H1 (cell line): ENCODE measurements at regions not wholly inside any gene's neighbourhood (a gene's known extent, or its start where the extent isn't known, plus 50 kb on each side); places are given as distances from the start of the nearest gene placed in this dataset.

Experiments
- CTCF ChIA-PET: fragments of 300-600 bp; sonication (Branson Sonifier 250); formaldehyde crosslinking; loops from one replicate; lab custom pipeline; 2021; ENCODE audit not compliant: partially characterized antibody; lab: Charles Lee
- POLR2A ChIA-PET: fragments of 300-600 bp; sonication (Branson Sonifier 250); formaldehyde crosslinking; loops from one replicate; lab custom pipeline; 2021; ENCODE audit warnings: inconsistent platforms; ENCODE audit not compliant: partially characterized antibody; lab: Charles Lee
- DNase-seq, 2 experiments: peaks; one replicate each; pipeline versions ENCODE4 v3.0.0 to v3.0.0-alpha.2; 2010 to 2022; ENCODE audit warnings: low spot score in 2 of 2, low read depth in 1 of 2, mixed read lengths in 1 of 2
- FAIRE-seq: peaks from 2 replicates; lab custom pipeline; 2011; peaks lifted over from hg19 to GRCh38; lab: Jason Lieb, UNC
- H2AFZ ChIP-seq: 2 replicates; pipeline ENCODE4 v1.8.1; 2012; ENCODE audit warnings: low read length, inconsistent platforms
- H2AK5ac ChIP-seq: 2 replicates; pipeline ENCODE4 v1.6.1; 2013; ENCODE audit warnings: low read depth, low read length
- H2BK120ac ChIP-seq: replicated peaks from 2 replicates; pipeline ENCODE3; 2013; ENCODE audit warnings: low read depth, low read length, inconsistent platforms
- H2BK12ac ChIP-seq: 2 replicates; pipeline ENCODE4 v1.6.1; 2013; ENCODE audit warnings: low read depth, low read length
- H2BK15ac ChIP-seq: 2 replicates; pipeline ENCODE4 v1.6.1; 2013; ENCODE audit warnings: low read length
- H2BK20ac ChIP-seq: 2 replicates; pipeline ENCODE4 v1.6.1; 2013; ENCODE audit warnings: low read length
- H2BK5ac ChIP-seq: 2 replicates; pipeline ENCODE4 v1.6.1; 2013; ENCODE audit warnings: low read depth, low read length
- H3K14ac ChIP-seq: 2 replicates; pipeline ENCODE4 v1.6.1; 2013; ENCODE audit warnings: inconsistent platforms; ENCODE audit not compliant: insufficient read length
- H3K18ac ChIP-seq: 2 replicates; pipeline ENCODE4 v1.6.1; 2013; ENCODE audit warnings: low read length; ENCODE audit errors: extremely low read depth
- H3K23ac ChIP-seq: 2 replicates; pipeline ENCODE4 v1.6.1; 2013; ENCODE audit warnings: inconsistent platforms; ENCODE audit not compliant: insufficient read length
- H3K23me2 ChIP-seq: 2 replicates; pipeline ENCODE4 v1.6.1; 2013; ENCODE audit warnings: low read depth, low read length
- H3K27ac ChIP-seq: 2 replicates; pipeline ENCODE4 v1.6.1; 2011; ENCODE audit warnings: low read depth, low read length, inconsistent platforms
- H3K27me3 ChIP-seq, 4 experiments: replicated peaks in 1 of 4; 1 replicate in 1 of 4; 2 replicates in 3 of 4; pipeline versions ENCODE4 v1.6.1 to v1.8.1; 2011 to 2013; ENCODE audit warnings: low read length in 3 of 4, mild to moderate bottlenecking in 3 of 4, inconsistent platforms in 2 of 4, mixed read lengths in 2 of 4, moderate library complexity in 1 of 4; ENCODE audit not compliant: control insufficient read depth in 3 of 4, insufficient read depth in 3 of 4; ENCODE audit errors: extremely low read depth in 1 of 4
- H3K36me3 ChIP-seq, 4 experiments: 2 replicates each; pipeline versions ENCODE4 v1.6.1 to v1.8.1; 2011 to 2013; ENCODE audit warnings: mild to moderate bottlenecking in 4 of 4, low read length in 3 of 4, moderate library complexity in 2 of 4, control low read depth in 1 of 4, inconsistent platforms in 1 of 4; ENCODE audit not compliant: insufficient read depth in 4 of 4, control insufficient read depth in 2 of 4
- H3K4ac ChIP-seq: replicated peaks from 2 replicates; pipeline ENCODE3; 2013; ENCODE audit warnings: low read length, low read depth, mixed read lengths, inconsistent platforms; ENCODE audit not compliant: insufficient read length
- H3K4me1 ChIP-seq, 4 experiments: replicated peaks in 1 of 4; 1 replicate in 1 of 4; 2 replicates in 3 of 4; pipeline versions ENCODE4 v1.6.1 to v1.8.1; 2011 to 2013; ENCODE audit warnings: low read length in 3 of 4, inconsistent platforms in 2 of 4, mixed read lengths in 1 of 4; ENCODE audit not compliant: insufficient read depth in 4 of 4, control insufficient read depth in 3 of 4
- H3K4me2 ChIP-seq, 2 experiments: 2 replicates each; pipeline versions ENCODE4 v1.6.1 to v1.8.1; 2011 to 2013; ENCODE audit warnings: low read depth in 2 of 2, low read length in 2 of 2, control low read depth in 1 of 2, inconsistent platforms in 1 of 2, mild to moderate bottlenecking in 1 of 2; ENCODE audit not compliant: insufficient read depth in 1 of 2
- H3K4me3 ChIP-seq, 4 experiments: fragments of 200-600, 300-600 bp in 1 of 4; sonication (generic), shearing (Covaris generic), sonication (Bioruptor Twin) in 1 of 4; 2 replicates each; pipeline versions ENCODE4 v1.5.1 to v1.8.1; 2011 to 2016; ENCODE audit warnings: low read length in 4 of 4, low read depth in 3 of 4, control low read depth in 2 of 4, inconsistent platforms in 2 of 4, mild to moderate bottlenecking in 2 of 4, mixed read lengths in 1 of 4, moderate library complexity in 1 of 4; ENCODE audit not compliant: insufficient read depth in 2 of 4; ENCODE audit errors: extremely low read depth in 1 of 4
- H3K56ac ChIP-seq: replicated peaks from 2 replicates; pipeline ENCODE3; 2013; ENCODE audit warnings: low read depth, mild to moderate bottlenecking, mixed read lengths, low read length, inconsistent platforms; ENCODE audit not compliant: insufficient read length
- H3K79me1 ChIP-seq: 2 replicates; pipeline ENCODE4 v1.6.1; 2013; ENCODE audit warnings: low read depth, low read length, control low read depth
- H3K79me2 ChIP-seq, 2 experiments: 2 replicates each; pipeline versions ENCODE4 v1.6.1 to v1.8.1; 2012 to 2013; ENCODE audit warnings: low read length in 2 of 2, mild to moderate bottlenecking in 2 of 2, inconsistent platforms in 1 of 2; ENCODE audit not compliant: insufficient read depth in 2 of 2, control insufficient read depth in 1 of 2
- H3K9ac ChIP-seq, 4 experiments: replicated peaks in 1 of 4; 1 replicate in 1 of 4; 2 replicates in 3 of 4; pipeline versions ENCODE4 v1.6.1 to v1.8.1; 2011 to 2013; ENCODE audit warnings: low read depth in 3 of 4, low read length in 3 of 4, control low read depth in 2 of 4, mild to moderate bottlenecking in 2 of 4, moderate library complexity in 2 of 4, inconsistent platforms in 1 of 4; ENCODE audit errors: extremely low read depth in 1 of 4
- H3K9me3 ChIP-seq, 2 experiments: 2 replicates each; pipeline versions ENCODE4 v1.6.1 to v1.8.1; 2012 to 2013; ENCODE audit warnings: mild to moderate bottlenecking in 2 of 2, moderate library complexity in 2 of 2, control low read depth in 1 of 2, inconsistent platforms in 1 of 2, low read depth in 1 of 2, low read length in 1 of 2, mixed read lengths in 1 of 2; ENCODE audit not compliant: insufficient read depth in 2 of 2
- H4K20me1 ChIP-seq, 2 experiments: replicated peaks in 1 of 2; 2 replicates each; pipeline versions ENCODE3 to v1.8.1; 2011 to 2013; ENCODE audit warnings: inconsistent platforms in 2 of 2, low read length in 2 of 2, mild to moderate bottlenecking in 1 of 2; ENCODE audit not compliant: insufficient read depth in 2 of 2, control insufficient read depth in 1 of 2
- H4K5ac ChIP-seq: 2 replicates; pipeline ENCODE4 v1.6.1; 2013; ENCODE audit warnings: low read length, low read depth, mixed read lengths, inconsistent platforms; ENCODE audit not compliant: insufficient read length
- H4K8ac ChIP-seq: 2 replicates; pipeline ENCODE4 v1.8.0; 2013; ENCODE audit warnings: mild to moderate bottlenecking, moderate library complexity, low read length, inconsistent platforms; ENCODE audit not compliant: insufficient read depth; ENCODE audit errors: extremely low read depth
- H4K91ac ChIP-seq: replicated peaks from 2 replicates; pipeline ENCODE3; 2013; ENCODE audit warnings: low read length, mixed read lengths, inconsistent platforms; ENCODE audit not compliant: insufficient read length
- ASH2L ChIP-seq: fragments of 200-600, 300-600 bp; sonication (generic); IDR thresholded peaks from one replicate; pipeline ENCODE4 v1.7.1; 2017; ENCODE audit warnings: low read length
- BACH1 ChIP-seq: IDR thresholded peaks from 2 replicates; pipeline ENCODE4 v1.6.1; 2012; ENCODE audit warnings: low read length, improper control_type of control experiment
- CBX8 ChIP-seq: fragments of 300-800, 300-1000 bp; sonication (generic); IDR thresholded peaks from 2 replicates; pipeline ENCODE4 v1.7.1; 2016; ENCODE audit warnings: low read depth, low read length, borderline replicate concordance
- CEBPB ChIP-seq: IDR thresholded peaks from 2 replicates; pipeline ENCODE4 v1.6.1; 2012; ENCODE audit warnings: low read depth, low read length
- GTF2F1 ChIP-seq: IDR thresholded peaks from 2 replicates; pipeline ENCODE4 v1.6.1; 2012; ENCODE audit warnings: low read depth, low read length, improper control_type of control experiment, borderline replicate concordance
- RNF2 ChIP-seq: fragments of 200-900, 300-1000 bp; sonication (generic); IDR thresholded peaks from 2 replicates; pipeline ENCODE4 v1.7.1; 2016; ENCODE audit warnings: borderline replicate concordance, low read depth, mild to moderate bottlenecking, antibody characterized with exemption, low read length; ENCODE audit not compliant: poor library complexity, severe bottlenecking; ENCODE audit errors: missing control alignments
- SIN3A ChIP-seq, 2 experiments: IDR thresholded peaks in 1 of 2; conservative IDR thresholded peaks in 1 of 2; 2 replicates each; pipeline ENCODE4 v1.6.1; 2011 to 2012; ENCODE audit warnings: low read length in 2 of 2, improper control_type of control experiment in 1 of 2, low read depth in 1 of 2, mild to moderate bottlenecking in 1 of 2
- WGBS, 2 experiments: shearing (Covaris generic) in 1 of 2; methylation state at CpG; one replicate each; pipeline versions ENCODE4 v1.1.6 to v1.1.7; 2013 to 2015; ENCODE audit warnings: low lambda C conversion rate in 2 of 2, mixed read lengths in 2 of 2, inconsistent platforms in 1 of 2, low coverage in 1 of 2, missing lambda C conversion rate in 1 of 2; ENCODE audit not compliant: insufficient replicate concordance in 2 of 2, insufficient coverage in 1 of 2, insufficient read length in 1 of 2; ENCODE audit errors: extremely low coverage in 1 of 2, missing lambda C conversion rate in 1 of 2; 5-methylcytosine and 5-hydroxymethylcytosine counted together

- FAIRE-seq = no peak
These were observed 1254.7 kb downstream of the BRD1 start for GRCh38 chr22:48572951-48573350.

More at GRCh38 chr22:48572951-48573350, 1254.7 kb downstream of the BRD1 start:
- Histone ChIP-seq H3K27me3 (peaks cover 0 to 12% (median 3%) of the 10 kb centered on the region in 4 experiments; a peak in 3 of 7 replicates), H4K20me1 (peaks cover 15 to 17% of the 10 kb centered on the region in 2 experiments), H3K4ac (no peak overlapping the region), H4K5ac (no peak overlapping the region), H3K23ac (no peak overlapping the region), H2BK120ac (no peak overlapping the region), H3K23me2 (peaks cover 4% of the 10 kb centered on the region; the same call in 1 of the 2 replicates), H2BK20ac (no peak overlapping the region), H2BK12ac (no peak overlapping the region), H3K79me2 (peaks cover 0 to 1% of the 10 kb centered on the region in 2 experiments; a peak in 1 of 4 replicates), H2BK5ac (no peak overlapping the region), H3K9ac (no peak overlapping the region), H3K56ac (no peak overlapping the region), H4K8ac (no peak overlapping the region), H3K27ac (no peak overlapping the region), H2AFZ (no peak overlapping the region), H2BK15ac (no peak overlapping the region), H3K36me3 (no peaks in the 10 kb centered on the region; a peak in 1 of 8 replicates), H3K4me3 (no peak overlapping the region), H3K4me2 (no peak overlapping the region), H2AK5ac (no peak overlapping the region), H3K4me1 (peaks cover 0 to 10% (median 4%) of the 10 kb centered on the region in 4 experiments; a peak in 2 of 7 replicates), H3K79me1 (no peaks in the 10 kb centered on the region; the same call in 1 of the 2 replicates), H3K18ac (no peak overlapping the region), H3K14ac (no peak overlapping the region), H4K91ac (no peak overlapping the region), H3K9me3 (peaks cover 4 to 10% of the 10 kb centered on the region in 2 experiments)
- POLR2A ChIA-PET = no interaction called here
- TF ChIP-seq RNF2 (no peak), SIN3A (conservative IDR thresholded peaks at IDR 0.05 in 1 of 2, IDR thresholded peaks at IDR 0.05 in 1 of 2; ENCODE audit: low read depth in 1 of 2, low read length in 2 of 2) (no peak), CBX8 (no peak), GTF2F1 (no peak), BACH1 (no peak), CEBPB (no peak), ASH2L (no peak)
- no peak for DNase-seq
- 89% methylated on average over 4 of the region's 4 CpGs; no CpG with 5 or more reads in 1 of the 2 experiments for WGBS, 2 experiments
- CTCF ChIA-PET = no interaction called here
